ENCODE measurements at regions not wholly inside any gene's neighbourhood (a gene's known extent, or its start where the extent isn't known, plus 50 kb on each side); places are given as distances from the start of the nearest gene placed in this dataset.

- no peak overlapping the region for H3K4me3 ChIP-seq
- DNase-seq (ENCODE audit: low read depth in 1 of 2, low spot score in 1 of 2), result no peak
- no peaks in the 10 kb centered on the region for H3K27me3 ChIP-seq
- no peaks in the 10 kb centered on the region for H3K4me1 ChIP-seq (ENCODE audit: low read depth)
- H3K9me3 ChIP-seq (ENCODE audit: low read depth), result no peaks in the 10 kb centered on the region
- H3K27ac ChIP-seq, result no peak overlapping the region
- TF ChIP-seq, protein P1, sequence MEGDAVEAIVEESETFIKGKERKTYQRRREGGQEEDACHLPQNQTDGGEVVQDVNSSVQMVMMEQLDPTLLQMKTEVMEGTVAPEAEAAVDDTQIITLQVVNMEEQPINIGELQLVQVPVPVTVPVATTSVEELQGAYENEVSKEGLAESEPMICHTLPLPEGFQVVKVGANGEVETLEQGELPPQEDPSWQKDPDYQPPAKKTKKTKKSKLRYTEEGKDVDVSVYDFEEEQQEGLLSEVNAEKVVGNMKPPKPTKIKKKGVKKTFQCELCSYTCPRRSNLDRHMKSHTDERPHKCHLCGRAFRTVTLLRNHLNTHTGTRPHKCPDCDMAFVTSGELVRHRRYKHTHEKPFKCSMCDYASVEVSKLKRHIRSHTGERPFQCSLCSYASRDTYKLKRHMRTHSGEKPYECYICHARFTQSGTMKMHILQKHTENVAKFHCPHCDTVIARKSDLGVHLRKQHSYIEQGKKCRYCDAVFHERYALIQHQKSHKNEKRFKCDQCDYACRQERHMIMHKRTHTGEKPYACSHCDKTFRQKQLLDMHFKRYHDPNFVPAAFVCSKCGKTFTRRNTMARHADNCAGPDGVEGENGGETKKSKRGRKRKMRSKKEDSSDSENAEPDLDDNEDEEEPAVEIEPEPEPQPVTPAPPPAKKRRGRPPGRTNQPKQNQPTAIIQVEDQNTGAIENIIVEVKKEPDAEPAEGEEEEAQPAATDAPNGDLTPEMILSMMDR (IDR thresholded peaks at IDR 0.05; ENCODE audit: low read depth, low read length), result no peak
- H3K36me3 ChIP-seq, result no peaks in the 10 kb centered on the region
Measured at GRCh38 chr12:131555197-131555846, 155.6 kb upstream of the SFSWAP start.

- Histone ChIP-seq H3K9me3 (ENCODE audit: low read depth) (no peaks in the 10 kb centered on the region), H3K27me3 (no peaks in the 10 kb centered on the region), H3K27ac (no peak overlapping the region), H3K4me3 (no peak overlapping the region), H3K36me3 (no peaks in the 10 kb centered on the region), H3K4me1 (ENCODE audit: low read depth) (no peaks in the 10 kb centered on the region)
- no peak for DNase-seq (ENCODE audit: low read depth in 1 of 2, low spot score in 1 of 2)
- TF ChIP-seq, protein P1 (IDR thresholded peaks at IDR 0.05; ENCODE audit: low read depth, low read length), result no peak
Measured at GRCh38 chr12:131555866-131556265, 155.0 kb upstream of the SFSWAP start.

GRCh38 chr12:131557078-131557709 is 153.7 kb upstream of the SFSWAP start:
- no peaks in the 10 kb centered on the region for H3K4me1 ChIP-seq (ENCODE audit: low read depth)
- TF ChIP-seq, protein P1 (IDR thresholded peaks at IDR 0.05; ENCODE audit: low read depth, low read length), result no peak
- H3K27me3 ChIP-seq, result no peaks in the 10 kb centered on the region
- H3K27ac ChIP-seq, result no peak overlapping the region
- H3K9me3 ChIP-seq (ENCODE audit: low read depth), result no peaks in the 10 kb centered on the region
- no peaks in the 10 kb centered on the region for H3K36me3 ChIP-seq
- H3K4me3 ChIP-seq, result no peak overlapping the region
- DNase-seq (ENCODE audit: low read depth in 1 of 2, low spot score in 1 of 2), result no peak

DNA sequence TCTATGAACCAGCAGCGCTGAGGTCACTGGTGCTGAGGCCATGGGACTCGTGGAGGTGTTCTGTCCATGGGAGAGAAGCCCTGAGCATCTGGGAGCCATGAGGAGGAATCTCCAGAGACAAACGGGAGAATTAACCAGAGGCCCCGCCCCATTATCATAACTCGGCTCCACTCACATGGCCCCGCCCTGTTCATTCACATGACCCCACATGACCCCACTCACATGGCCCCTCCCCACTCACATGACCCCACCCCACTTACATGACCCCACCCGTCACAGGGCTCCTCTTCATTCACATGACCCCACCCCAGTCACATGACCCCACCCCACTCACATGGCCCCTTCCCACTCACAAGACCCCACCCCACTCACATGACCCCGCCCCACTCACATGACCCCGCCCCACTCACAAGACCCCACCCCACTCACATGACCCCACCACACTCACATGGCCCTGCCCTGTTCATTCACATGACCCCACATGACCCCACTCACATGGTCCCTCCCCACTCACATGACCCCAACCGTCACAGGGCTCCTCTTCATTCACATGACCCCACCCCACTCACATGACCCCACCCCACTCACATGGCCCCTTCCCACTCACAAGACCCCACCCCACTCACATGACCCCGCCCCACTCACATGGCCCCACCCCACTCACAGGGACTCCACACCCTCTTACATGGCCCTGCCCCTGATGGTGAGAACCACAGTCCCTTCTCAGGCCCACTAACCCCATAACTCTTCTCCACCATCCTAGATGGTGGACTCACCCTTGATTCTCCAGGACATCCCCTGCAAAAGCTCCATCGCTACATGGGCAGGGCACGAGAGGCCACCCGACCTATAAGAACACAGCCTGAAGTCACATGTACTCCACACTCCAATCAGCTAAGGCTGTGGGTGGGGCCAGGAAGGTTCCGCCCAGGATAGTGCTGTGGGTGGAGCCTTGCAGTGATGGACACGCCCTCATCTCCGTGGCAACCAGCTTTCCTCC is 151.1 kb upstream of the SFSWAP start:
- no peak overlapping the region for H3K27ac ChIP-seq
- DNase-seq (ENCODE audit: low read depth in 1 of 2, low spot score in 1 of 2), result no peak
- H3K4me3 ChIP-seq, result no peak overlapping the region
- TF ChIP-seq, protein P1 (IDR thresholded peaks at IDR 0.05; ENCODE audit: low read depth, low read length), result no peak
- H3K27me3 ChIP-seq, result no peaks in the 10 kb centered on the region
- H3K36me3 ChIP-seq, result no peaks in the 10 kb centered on the region
- H3K4me1 ChIP-seq (ENCODE audit: low read depth), result no peaks in the 10 kb centered on the region
- H3K9me3 ChIP-seq (ENCODE audit: low read depth), result no peaks in the 10 kb centered on the region

DNA sequence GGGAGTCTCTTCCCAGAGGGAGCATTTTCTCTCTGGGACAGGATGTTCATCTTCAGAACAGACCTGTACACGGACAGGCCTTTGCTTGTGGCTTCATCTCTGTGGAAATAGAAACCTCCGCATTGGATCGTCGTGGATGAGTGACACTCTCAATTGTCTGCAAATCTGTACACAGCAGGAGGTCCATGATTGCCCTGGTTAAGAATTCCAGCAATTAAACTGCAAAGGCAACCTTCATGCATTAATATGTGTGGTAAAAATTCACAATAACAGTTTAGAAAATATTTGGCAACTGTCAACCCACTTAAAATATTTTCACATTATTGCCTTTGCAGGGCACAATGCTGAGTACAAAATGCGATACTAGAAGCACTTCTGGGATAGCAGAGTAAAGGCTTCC is 149.8 kb upstream of the SFSWAP start:
- Histone ChIP-seq H3K27me3 (no peaks in the 10 kb centered on the region), H3K9me3 (ENCODE audit: low read depth) (no peaks in the 10 kb centered on the region), H3K36me3 (no peaks in the 10 kb centered on the region), H3K4me3 (no peak overlapping the region), H3K4me1 (ENCODE audit: low read depth) (no peaks in the 10 kb centered on the region), H3K27ac (no peak overlapping the region)
- DNase-seq (ENCODE audit: low read depth in 1 of 2, low spot score in 1 of 2), result no peak
- TF ChIP-seq, protein P1 (IDR thresholded peaks at IDR 0.05; ENCODE audit: low read depth, low read length), result no peak
